Endodermal cell (in vitro differentiated cells): ENCODE measurements at regions not wholly inside any gene's neighbourhood (a gene's known extent, or its start where the extent isn't known, plus 50 kb on each side); places are given as distances from the start of the nearest gene placed in this dataset.
A peak's percentile ranks its signal among the peaks of the same experiment; 100 is the strongest.

ENCODE experiments used
- DNase-seq: peaks from one replicate; pipeline ENCODE4 v3.0.0-alpha.2; 2017
- H3K27ac ChIP-seq: 2 replicates; pipeline ENCODE4 v1.5.1; 2013; ENCODE audit warnings: mild to moderate bottlenecking, low read depth, low read length, moderate library complexity
- H3K27me3 ChIP-seq: 2 replicates; pipeline ENCODE4 v1.6.1; 2013; ENCODE audit warnings: mild to moderate bottlenecking, low read length, moderate library complexity; ENCODE audit not compliant: insufficient read depth, control insufficient read depth, poor library complexity, severe bottlenecking
- H3K36me3 ChIP-seq: 2 replicates; pipeline ENCODE4 v1.7.0; 2013; ENCODE audit warnings: mild to moderate bottlenecking, low read length, moderate library complexity; ENCODE audit not compliant: control insufficient read depth, insufficient read depth
- H3K4me1 ChIP-seq: one replicate; pipeline ENCODE4 v1.7.0; 2013; ENCODE audit warnings: low read length; ENCODE audit not compliant: control insufficient read depth, insufficient read depth
- H3K4me3 ChIP-seq: 2 replicates; pipeline ENCODE4 v1.5.1; 2013; ENCODE audit warnings: mild to moderate bottlenecking, low read length, moderate library complexity
- H3K9ac ChIP-seq: 2 replicates; pipeline ENCODE4 v1.6.1; 2013; ENCODE audit warnings: mild to moderate bottlenecking, low read length, moderate library complexity; ENCODE audit not compliant: poor library complexity, severe bottlenecking; ENCODE audit errors: extremely low read depth
- H3K9me3 ChIP-seq: 2 replicates; pipeline ENCODE4 v1.6.1; 2013; ENCODE audit warnings: mild to moderate bottlenecking, low read length, moderate library complexity; ENCODE audit not compliant: control insufficient read depth
- H3K27ac Mint-ChIP-seq: 2 replicates; pipeline ENCODE4 v1.8.0; 2020; ENCODE audit warnings: mixed read lengths
- H3K27me3 Mint-ChIP-seq: 2 replicates; pipeline ENCODE4 v1.8.0; 2021; ENCODE audit warnings: mild to moderate bottlenecking, mixed read lengths; ENCODE audit not compliant: insufficient read depth
- H3K36me3 Mint-ChIP-seq: 2 replicates; pipeline ENCODE4 v1.8.0; 2020; ENCODE audit warnings: low read depth, mixed read lengths
- H3K4me1 Mint-ChIP-seq: 2 replicates; pipeline ENCODE4 v1.8.0; 2020; ENCODE audit warnings: mixed read lengths
- H3K4me3 Mint-ChIP-seq: 2 replicates; pipeline ENCODE4 v1.8.0; 2020; ENCODE audit warnings: mild to moderate bottlenecking, moderate library complexity, mixed read lengths
- H3K9me3 Mint-ChIP-seq: 2 replicates; pipeline ENCODE4 v1.8.0; 2020; ENCODE audit warnings: mild to moderate bottlenecking, mixed read lengths
- CTCF ChIP-seq: fragments of 200-600 bp; sonication (generic); conservative IDR thresholded peaks from 2 replicates; pipeline ENCODE4 v1.5.0; 2021; ENCODE audit warnings: antibody characterized with exemption, mild to moderate bottlenecking
- WGBS, 2 experiments: methylation state at CpG; one replicate each; pipeline versions ENCODE4 v1.1.5 to v1.1.7; 2013; ENCODE audit warnings: missing lambda C conversion rate in 2 of 2, mixed read lengths in 1 of 2; ENCODE audit not compliant: insufficient coverage in 1 of 2, insufficient read length in 1 of 2; 5-methylcytosine and 5-hydroxymethylcytosine counted together

DNA sequence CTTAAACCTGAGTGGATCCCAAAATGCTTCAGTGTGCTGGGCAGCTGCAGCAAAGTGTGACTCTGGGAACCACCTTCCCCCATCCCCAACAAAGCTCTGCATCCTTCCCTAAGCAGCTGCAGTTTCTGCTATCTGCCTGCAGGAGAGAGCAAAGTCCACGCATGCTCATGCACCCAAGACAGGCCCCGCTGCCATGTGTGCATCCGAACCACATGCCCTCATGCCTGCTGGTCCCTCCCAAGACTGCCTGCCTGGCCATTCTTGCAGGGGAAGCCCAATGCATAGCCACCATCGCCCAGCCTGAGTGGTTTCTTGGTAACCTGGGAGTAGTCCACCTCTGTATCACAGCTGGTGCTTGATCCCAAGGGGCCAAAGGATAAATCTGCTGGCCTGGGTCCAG lies 94.3 kb upstream of the OLIG3 start:
- H3K9ac ChIP-seq: no peak overlapping the region
- no peaks in the 10 kb centered on the region for H3K36me3 ChIP-seq
- peak; percentile 67 for TF ChIP-seq CTCF
- WGBS, 2 experiments: 91 to 97% methylated on average over 3 to 4 of the region's 4 CpGs
- Mint-ChIP-seq H3K4me1 (peaks cover 10% of the 10 kb centered on the region), H3K27me3 (peaks cover 7% of the 10 kb centered on the region), H3K36me3 (no peaks in the 10 kb centered on the region), H3K4me3 (no peak overlapping the region), H3K27ac (no peak overlapping the region), H3K9me3 (peaks cover 7% of the 10 kb centered on the region)
- H3K4me1 ChIP-seq: no peaks in the 10 kb centered on the region
- no peaks in the 10 kb centered on the region for H3K27me3 ChIP-seq
- H3K27ac ChIP-seq: no peak overlapping the region
- DNase-seq: peak; percentile 70
- H3K9me3 ChIP-seq: no peaks in the 10 kb centered on the region
- no peak overlapping the region for H3K4me3 ChIP-seq

GRCh38 chr6:137589067-137589848 lies 95.1 kb upstream of the OLIG3 start:
- TF ChIP-seq CTCF: peak; percentile 95
- no peak overlapping the region for H3K4me3 Mint-ChIP-seq
- H3K27ac Mint-ChIP-seq: no peak overlapping the region

GRCh38 chr6:137590684-137591083 lies 96.5 kb upstream of the OLIG3 start:
- Mint-ChIP-seq H3K36me3 (no peaks in the 10 kb centered on the region), H3K27ac (no peak overlapping the region)
- H3K9me3 ChIP-seq: no peaks in the 10 kb centered on the region

More at GRCh38 chr6:137589067-137589848, 95.1 kb upstream of the OLIG3 start:
- Mint-ChIP-seq H3K27me3 (peaks cover 7% of the 10 kb centered on the region), H3K36me3 (no peaks in the 10 kb centered on the region), H3K4me1 (peaks cover 7% of the 10 kb centered on the region), H3K9me3 (peaks cover 7% of the 10 kb centered on the region)
- peak; percentile 84 for DNase-seq
- Histone ChIP-seq H3K36me3 (no peaks in the 10 kb centered on the region), H3K27me3 (no peaks in the 10 kb centered on the region), H3K27ac (no peak overlapping the region), H3K4me3 (no peak overlapping the region), H3K9me3 (no peaks in the 10 kb centered on the region), H3K9ac (no peak overlapping the region), H3K4me1 (no peaks in the 10 kb centered on the region)
- WGBS, 2 experiments: 72 to 75% methylated on average over 3 to 9 of the region's 9 CpGs

More at GRCh38 chr6:137590684-137591083, 96.5 kb upstream of the OLIG3 start:
- Histone ChIP-seq H3K4me3 (no peak overlapping the region), H3K27ac (no peak overlapping the region), H3K4me1 (no peaks in the 10 kb centered on the region), H3K9ac (no peak overlapping the region), H3K36me3 (no peaks in the 10 kb centered on the region), H3K27me3 (no peaks in the 10 kb centered on the region)
- DNase-seq: no peak
- Mint-ChIP-seq H3K9me3 (peaks cover 7% of the 10 kb centered on the region), H3K4me3 (no peak overlapping the region), H3K4me1 (peaks cover 7% of the 10 kb centered on the region), H3K27me3 (peaks cover 7% of the 10 kb centered on the region)
- no peak for TF ChIP-seq CTCF
